ENCODE measurements at regions not wholly inside any gene's neighbourhood (a gene's known extent, or its start where the extent isn't known, plus 50 kb on each side); places are given as distances from the start of the nearest gene placed in this dataset.

DNA sequence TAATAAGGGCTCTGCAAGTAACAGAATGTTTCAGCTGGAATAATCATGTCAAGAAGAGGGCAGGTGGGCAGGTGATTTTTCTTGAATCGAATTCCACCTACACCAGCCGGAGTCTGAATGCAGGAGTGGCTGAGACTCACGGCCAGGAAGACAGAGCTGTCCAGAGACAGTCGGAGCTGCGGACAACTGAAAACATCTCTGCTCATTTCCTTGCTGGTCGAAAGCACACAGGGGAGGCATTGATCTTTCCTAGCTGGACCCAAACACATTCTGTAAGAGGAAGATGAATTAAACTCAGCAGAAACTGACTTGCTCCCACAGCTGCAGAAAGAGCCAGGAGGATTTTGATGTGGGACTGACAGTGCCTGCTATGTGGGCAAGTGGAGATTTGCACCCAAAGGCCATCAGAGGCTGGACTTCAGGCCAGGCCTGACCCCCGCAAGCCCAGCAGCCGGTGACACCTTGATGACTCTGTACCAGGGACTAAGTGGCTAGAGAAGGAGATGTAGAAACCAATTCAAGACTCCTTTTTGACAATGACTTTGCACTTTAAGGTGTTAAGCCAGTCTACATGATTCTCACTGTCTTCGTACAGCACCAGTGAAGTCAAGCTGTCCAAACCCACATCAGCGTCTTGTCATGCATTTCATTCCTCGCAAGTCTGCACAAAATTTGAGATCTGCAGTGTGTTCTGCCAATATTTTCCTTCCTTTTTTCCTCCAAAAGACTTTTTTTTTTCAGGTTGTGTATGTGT, 169.4 kb downstream of the TEX36 start:
- no peak for DNase-seq

DNA sequence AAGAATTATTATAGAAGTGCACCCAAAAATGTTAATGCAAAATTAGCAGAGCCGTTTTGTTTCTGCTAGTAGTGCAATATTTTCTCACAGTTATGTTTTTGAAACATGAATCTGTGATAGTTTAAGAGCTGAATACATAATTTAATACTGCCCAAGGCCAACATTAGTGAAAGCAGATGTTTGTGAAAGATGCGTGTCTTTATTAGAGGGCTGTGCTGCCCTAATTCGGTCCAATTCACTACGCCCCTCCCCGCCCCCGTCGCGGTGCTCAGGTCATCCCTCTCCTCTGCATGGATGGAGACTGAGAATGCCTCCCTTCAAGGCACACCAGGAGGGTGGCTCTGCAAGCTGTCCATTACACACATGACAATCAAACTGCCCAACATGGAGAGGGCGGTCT, 172.0 kb downstream of the TEX36 start:
- DNase-seq: no peak

DNA sequence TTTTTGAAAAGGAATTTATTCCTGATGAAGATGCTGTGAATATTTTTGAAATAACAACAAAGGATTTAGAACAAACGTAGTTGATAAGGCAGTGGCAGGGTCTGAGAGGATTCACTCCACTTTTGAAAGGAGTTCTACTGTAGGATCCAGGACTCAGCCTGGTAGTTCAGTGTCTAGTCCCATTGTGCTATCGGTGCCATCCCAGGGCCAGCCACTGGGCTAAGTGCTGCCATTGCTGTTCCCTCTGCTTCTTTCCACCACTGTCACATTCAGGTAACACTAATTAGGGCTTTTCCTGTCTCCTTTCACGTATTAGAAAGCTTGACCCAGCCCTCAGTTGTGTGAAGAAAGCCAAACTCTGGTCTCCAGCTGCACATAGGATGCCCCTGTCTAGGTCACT, 177.3 kb downstream of the TEX36 start:
- no peak for DNase-seq

DNA sequence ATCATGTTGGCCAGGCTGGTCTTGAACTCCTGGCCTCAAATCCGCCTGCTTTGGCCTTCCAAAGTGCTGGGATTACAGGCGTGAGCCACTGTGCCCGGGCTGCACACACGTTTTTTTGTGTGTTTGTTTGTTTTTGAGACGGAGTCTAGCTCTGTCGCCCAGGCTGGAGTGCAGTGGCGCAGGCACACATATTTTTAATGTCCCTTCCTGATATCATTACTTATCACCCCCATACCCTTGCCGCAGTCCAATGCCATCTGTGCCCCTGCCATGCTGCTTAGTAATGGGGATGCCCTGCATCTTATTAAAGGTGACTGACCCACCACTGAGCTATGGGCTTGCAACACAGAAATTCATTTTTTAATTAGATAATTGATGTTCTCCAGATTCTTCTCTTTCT, 180.7 kb downstream of the TEX36 start:
- no peak for DNase-seq

DNA sequence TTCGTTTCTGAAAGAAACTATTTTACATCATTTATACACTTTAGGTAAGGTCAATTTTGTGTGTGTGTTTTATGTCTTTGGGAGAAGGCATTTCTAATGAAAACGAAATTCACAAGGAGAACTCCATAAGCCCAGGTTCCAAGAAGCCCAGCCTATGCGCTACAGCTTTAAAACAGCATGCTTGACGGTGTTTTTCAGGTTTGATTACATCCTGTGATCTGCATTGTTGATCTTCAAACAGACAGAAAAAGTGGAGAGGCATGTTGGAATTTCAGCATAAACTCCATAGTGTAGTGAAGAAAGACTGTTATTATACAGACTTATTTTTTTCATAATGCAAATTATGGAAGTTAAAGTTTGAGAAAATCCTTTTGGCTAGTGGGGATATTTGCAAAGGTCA, 187.6 kb downstream of the TEX36 start:
- no peak for DNase-seq

DNA sequence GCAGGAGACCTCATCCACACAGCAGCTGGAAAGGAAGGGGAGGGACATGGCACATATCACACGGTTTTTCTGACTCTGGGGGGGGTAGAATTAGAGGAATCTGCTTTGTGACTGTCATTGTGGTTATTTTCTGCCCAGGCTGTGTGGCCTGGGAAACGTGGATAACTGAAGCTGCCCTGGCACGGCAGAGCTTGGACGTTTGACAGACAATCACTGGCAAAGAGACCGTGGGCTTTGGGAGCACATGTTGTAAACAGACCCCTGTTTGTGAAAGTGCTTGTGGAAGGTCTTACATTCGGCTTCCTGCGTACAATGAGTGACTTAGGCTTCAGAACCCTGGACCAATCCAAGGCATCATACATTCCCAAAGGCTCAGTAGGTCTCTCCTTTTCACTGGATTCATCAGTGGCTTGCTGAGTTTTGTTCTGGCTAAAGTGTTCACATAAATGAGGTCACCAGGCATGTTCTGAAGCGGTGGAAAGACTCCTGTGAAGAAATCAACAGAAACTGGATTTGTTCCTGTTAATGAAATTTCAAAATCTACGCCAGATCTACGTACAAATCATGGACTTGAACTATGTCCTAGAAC, 188.2 kb downstream of the TEX36 start:
- no peak for DNase-seq

DNA sequence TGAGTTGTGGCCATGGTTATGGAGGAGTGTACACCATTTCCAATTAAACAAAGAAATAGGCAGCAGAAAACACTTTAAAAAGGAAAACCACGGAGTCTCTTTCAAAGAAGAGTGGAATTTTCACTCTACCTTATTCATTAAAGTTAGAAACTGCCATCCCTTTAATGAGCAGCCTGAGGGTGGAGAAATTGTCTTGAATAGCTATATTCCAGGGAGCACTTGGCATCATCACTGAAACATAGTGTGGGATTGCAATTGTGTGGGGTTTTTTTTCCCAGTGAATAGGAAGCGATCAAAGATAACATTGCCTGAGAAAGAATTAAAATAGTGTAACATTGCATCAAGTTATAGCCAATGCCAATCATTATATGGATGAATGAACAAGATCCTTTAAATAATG, 191.6 kb downstream of the TEX36 start:
- no peak for DNase-seq

DNA sequence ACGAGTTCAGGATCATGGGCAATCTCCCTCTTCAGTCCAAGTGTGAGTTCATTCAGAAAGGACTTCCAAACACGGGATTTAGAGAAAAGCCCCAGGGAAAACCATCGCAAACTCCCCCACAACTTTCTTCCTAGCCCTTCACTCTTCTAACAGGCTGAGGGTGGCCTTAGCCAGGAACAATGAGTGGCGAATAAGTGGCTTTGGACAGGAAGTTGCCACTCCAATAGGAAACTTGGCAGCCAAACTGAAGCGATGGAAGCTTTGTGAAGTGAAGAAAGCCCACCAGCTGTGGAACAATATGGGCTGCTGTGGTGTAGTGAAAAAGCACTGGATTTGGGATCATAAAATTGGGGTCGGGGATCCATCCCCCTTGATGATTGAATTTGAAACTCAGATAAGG, 193.2 kb downstream of the TEX36 start:
- DNase-seq: no peak

DNA sequence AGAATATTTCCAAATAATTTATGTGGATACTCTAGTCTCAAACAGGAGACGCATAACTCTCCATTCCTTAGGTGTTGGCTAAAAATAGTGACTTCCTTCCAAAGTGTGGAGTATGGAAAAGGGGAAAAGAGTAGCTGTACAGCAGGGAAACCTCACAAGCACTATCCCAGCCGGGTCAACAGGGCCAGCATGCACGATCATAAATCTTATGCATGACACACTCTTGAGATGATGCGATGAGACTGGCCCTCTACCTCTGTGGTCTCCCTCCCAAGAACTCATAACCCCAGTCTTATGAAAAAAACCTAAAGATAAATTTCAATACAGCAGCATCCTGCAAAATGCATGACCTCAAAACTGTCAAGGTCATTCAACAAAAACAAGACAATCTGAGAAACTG, 197.3 kb downstream of the TEX36 start:
- no peak for DNase-seq

DNA sequence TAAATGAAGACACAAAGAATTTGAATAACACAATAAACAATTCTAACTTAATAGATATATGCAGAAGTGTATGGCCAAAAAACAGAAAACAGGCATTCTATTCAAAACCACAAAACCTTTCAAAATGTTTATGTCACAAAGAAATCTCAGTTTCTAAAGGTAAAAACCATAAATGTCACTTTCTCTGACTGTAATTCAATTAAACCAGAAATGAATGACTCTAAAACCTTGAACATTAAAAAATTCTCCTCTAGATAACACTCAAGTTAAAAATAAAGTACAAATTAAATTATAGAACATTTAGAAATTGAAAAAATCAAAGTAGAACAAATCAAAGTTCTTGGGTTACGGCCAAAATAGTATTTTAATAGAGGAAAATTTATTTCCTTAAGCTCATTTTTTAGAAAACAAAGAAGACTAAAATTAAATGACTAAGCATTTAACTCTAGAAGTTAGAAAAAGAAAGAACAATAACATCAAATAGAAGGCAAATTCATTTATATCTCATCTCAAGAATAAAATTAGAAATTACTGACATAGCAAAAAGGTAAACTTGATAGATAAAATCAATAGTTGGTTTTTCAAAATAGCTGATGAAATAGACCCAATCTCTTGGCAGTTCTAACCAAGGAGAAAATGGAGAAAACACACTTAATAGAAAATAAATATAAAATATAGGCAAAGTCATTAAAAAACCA, 198.8 kb downstream of the TEX36 start:
- DNase-seq: no peak

DNA sequence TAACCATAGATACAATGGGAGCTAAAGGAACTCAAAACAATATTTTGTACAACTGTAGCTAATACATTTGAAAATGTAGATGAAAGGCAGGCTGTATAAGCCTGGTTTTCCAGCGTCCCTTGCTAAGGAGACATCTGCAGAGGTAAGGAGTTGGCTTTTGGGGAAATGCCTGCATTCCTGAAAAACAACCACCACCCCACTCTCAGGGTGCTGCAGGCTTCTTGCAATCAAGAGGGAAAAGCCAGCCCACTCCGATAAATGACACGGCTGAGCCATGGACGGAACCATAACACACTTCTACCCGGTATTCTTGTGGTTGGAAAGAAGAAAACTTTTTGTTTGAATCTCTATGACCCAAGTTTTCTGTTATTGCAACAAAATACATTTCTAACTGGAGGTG, 200.3 kb downstream of the TEX36 start:
- DNase-seq: no peak

DNA sequence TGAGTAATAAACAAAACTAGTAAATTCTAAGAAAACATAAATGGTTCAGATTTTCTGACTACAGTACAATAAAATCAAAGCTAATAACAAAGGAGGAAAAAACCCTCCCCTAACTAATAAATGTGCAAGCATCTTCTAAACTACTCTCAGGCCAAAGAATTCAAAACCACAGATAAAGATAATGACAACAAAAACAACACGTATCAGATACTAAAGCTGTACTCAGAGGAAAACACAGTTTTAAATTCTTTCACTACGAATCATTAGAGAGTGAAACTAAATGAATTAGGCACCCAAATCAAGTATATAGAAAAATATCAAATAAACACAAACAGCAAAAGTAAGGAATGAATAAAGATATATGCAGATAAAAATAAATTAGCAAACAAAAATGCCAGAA, 200.9 kb downstream of the TEX36 start:
- DNase-seq: no peak

DNA sequence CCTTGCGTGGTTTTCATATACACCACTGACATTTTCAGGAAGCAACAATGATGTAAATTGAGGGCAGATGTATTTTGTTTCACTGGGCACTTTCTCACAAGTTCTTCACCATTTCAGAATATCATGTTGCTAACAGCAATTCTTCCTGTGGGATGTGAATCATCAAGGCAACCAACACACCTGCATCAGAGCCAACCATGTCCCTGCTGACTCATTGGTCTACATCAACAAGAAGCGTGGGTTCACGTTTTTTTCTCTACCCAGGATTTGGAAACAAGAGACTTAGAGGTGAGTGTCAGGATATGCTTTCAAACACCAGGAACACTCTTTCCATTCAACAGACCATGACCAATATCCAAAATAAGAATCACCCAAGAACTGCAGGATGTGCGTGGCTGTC, 203.9 kb downstream of the TEX36 start:
- no peak for DNase-seq

DNA sequence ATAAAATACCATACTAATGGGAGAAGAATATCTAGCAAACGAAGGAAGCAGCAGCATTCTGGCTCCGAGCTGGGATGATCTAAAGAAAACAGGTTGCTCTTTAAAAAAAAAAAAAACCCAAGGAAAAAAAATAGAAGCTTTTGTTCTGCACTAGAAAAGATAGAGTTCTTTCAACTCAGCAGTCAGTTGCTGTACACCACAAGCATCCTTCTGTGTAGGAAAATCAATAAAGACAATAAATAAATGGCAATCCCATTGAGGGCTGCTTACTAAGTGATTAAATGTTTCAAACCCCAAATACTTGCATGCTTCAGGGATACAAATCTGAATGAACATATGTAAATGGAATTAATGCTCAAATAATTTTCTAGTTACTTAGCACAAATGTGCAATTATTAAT, 207.1 kb downstream of the TEX36 start:
- DNase-seq: no peak

DNA sequence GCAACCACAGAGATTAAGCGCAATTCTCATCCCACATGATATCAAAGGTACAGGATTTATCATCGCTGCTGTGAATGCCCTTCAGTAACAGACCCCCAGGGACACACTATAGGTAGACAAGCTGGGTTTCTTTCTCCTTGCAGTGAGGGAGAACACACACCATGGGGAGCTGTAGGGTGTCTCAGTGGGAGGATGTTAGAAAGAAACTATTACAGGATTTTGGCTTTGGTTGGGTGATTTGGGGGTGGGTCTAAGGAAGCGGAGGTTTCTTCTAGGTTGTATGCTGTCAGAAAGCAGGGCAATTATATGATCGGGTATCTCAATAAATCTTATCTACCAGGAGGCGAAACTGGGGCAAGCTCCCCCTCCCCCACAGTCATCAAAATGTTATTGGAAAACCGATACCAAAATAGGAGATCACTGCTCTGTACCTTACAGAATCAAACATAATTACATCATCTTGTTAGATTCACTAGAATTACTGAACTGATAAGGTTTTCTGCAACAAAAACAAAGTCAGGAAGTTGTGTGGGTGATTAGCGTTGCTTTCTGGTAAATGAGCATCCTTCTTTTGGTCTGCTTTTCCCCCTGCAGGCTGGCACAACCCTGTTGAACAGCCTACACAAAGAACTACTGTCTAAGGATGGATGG, 209.7 kb downstream of the TEX36 start:
- no peak for DNase-seq

DNA sequence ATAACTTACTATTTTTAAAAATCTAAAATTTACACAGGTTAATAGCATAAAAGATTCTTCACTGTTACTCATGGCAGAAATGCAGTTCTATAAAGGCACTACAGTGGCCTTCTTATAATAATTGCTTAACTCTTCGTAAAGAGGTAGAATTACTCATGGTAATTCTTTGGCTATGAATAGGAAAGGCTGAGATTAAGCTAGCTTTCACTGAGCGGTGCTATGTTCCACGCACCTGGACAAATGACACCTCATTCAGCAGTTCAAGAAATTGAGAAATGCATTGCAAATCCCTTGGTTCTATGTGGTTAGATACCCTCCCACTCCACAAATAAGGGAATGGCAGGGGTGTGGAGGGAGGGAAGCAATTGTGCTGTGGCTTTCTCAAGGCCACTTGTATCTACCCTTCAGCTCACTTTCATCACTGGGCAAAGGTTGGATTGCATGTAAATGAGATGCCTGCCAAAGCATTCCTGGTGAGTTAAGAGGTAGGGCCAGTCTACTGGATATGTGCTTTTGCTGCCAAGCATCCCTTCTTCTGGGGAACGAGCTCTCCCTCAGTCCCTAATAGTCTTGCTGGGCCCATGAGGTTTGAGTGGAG, 210.9 kb downstream of the TEX36 start:
- DNase-seq: no peak

DNA sequence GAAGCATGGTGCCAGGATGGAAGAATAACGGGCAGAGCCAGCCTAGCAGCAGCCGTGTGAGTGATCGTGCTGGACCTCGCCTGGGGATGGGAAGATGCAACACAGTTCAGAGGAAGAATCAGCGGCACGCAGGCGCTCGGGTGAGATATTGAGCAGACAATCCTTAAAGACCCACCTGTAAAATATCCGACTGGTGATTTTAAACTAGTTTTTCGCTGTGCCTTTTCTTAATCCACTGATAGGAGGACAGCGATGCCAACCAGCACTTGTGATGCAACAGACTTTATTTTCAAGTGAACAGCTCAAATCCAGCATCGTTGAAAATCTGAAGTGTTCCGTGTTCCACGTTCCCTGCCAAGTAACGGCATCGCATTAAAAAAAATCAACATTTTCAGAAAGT, 214.7 kb downstream of the TEX36 start:
- DNase-seq: no peak

DNA sequence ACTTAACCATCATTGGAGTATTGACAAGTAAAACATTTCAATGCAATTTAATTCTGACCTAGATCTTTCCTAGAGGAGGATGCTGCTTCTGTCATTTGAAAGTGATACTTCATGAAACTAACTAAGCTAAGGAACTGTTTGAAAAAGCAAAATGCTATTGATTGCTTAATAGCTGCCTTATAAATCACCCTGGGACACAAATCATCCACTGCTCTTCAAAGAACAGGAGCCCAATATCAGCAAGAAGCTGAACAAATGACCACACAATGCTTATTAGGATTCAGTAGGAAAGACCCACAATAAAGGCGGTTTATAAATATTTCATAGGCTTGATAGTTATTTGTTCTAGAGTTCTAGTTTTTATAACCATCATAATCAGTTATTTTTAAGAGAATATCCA, 216.3 kb downstream of the TEX36 start:
- no peak for DNase-seq

DNA sequence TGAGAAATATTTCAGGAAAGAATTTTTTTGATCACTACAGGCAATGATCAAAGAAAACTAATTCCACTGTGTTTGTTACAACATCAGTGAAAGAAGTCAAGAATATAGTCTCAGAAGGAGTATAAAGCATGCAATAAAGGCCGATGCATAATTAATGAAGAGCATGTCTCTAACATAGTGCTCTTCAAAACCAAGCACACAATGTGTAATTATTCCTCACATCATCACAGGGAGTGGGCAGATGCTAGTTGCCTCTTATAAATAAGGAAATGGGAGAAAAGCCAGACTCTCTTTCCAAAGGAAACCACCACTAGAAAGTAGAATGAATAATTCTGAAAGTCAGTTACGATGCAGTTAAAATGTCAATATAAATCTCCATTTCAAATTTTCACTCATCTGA, 220.1 kb downstream of the TEX36 start:
- DNase-seq: no peak

DNA sequence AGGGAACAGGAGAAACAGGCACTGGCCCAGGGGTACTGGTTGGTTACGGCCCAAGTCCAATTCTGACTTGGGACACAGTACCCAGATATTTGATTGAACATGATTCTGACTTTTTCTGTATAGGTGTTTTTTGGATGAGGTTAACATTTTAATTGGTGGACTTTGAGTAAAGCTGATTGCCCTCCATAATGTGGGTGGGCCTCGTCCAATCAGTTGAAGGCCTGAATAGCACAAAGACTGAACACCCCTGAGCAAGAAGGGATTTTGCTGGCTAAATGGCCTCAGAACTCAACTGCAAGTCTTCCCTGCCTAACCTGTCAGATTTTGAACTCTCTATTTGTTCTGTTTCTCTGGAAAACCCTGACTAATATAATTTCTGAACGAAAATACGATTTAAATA, 222.6 kb downstream of the TEX36 start:
- DNase-seq: no peak

DNA sequence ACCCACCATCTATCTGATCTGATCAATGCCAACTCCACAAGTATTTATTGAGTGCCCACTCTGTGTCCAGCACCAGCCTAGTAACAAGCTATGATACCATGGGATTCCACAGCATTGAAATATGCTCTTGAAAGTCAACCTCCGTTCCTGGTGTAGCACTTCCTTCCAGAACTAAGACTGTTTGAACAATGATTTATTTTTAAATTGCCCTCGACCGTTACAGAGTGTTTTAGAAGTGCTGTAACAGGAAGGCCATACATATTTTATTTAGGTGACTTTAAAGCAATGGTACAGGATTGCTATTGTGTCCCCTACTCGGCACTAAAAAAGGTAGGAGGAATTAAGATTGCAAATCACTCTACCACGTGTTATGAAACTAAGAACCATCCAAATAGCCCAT, 225.6 kb downstream of the TEX36 start:
- no peak for DNase-seq

DNA sequence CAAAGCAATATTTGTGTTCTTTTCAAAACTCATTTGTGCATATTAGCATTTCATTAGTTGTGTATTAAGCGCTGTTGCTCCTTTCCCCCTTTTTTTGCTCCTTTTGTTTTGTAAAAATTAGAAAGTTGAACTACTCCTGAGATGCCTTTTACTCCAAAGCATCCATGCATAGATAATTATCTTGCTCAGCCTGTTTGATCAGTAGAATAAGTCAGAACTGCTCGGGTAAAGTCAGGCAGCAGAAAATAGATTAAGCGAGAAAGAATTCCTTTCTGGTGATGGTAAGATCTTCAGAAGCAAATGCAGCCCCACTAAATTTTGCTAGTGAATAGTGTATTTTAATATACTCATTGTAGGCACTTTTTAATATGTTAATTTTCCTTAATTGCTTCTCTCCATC, 227.1 kb downstream of the TEX36 start:
- no peak for DNase-seq

DNA sequence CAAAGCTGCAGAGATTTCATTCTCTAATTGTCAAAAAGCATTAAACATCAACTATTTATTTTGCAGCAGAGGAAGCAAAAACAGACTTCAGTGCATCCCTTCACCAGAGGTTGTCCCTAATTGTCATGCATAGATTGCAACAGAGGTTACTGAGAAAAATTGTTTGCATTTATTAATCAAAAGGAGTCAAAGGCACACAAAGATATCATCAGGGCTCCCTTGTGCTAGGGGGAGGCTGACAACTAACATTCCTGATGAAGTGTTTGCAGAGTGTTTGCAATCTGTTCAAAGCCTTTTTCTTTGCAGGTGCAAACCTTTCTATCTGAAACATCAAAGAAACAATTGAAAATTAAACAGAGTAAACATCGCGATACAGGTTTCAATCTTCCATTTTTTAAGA, 227.5 kb downstream of the TEX36 start:
- no peak for DNase-seq

DNA sequence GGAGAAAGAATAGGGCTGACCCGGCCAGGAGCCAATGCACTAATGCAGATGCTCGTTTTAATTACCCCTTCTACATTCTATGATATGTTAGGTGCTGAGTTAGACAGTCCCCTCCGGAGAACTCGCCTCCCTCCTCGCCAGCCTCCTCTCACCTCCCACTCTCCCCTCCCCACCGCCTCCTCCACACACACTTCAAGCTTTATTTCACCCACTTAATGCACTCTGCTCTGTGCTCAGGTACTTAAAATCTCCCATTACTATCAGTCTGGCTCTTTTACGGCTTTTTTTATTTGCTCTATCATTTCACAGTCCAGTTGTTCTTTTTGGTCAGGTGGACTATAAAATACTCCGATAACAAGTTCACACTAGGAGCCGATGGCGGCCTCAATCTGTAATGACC, 231.6 kb downstream of the TEX36 start:
- no peak for DNase-seq

Data from CD4-positive, alpha-beta T cell treated with Interleukin-4 for 1 hour (primary cell).